Fibroblast of lung (primary cell): ENCODE measurements at regions not wholly inside any gene's neighbourhood (a gene's known extent, or its start where the extent isn't known, plus 50 kb on each side); places are given as distances from the start of the nearest gene placed in this dataset.
A peak's percentile ranks its signal among the peaks of the same experiment; 100 is the strongest.

Experiments
- DNase-seq, 2 donors: peaks; one replicate each; pipeline versions ENCODE4 v3.0.0 to v3.0.0-alpha.2; 2010; ENCODE audit warnings: low read depth in 2 of 2
- H2AFZ ChIP-seq: 2 replicates; pipeline ENCODE4 v1.5.1; 2012; ENCODE audit warnings: low read length, control low read depth, inconsistent platforms
- H3K27ac ChIP-seq: 2 replicates; pipeline ENCODE4 v1.5.1; 2011; ENCODE audit warnings: low read length, control low read depth; ENCODE audit not compliant: insufficient read depth
- H3K27me3 ChIP-seq: 2 replicates; pipeline ENCODE4 v1.5.1; 2011; ENCODE audit warnings: mild to moderate bottlenecking, low read length; ENCODE audit not compliant: control insufficient read depth, insufficient read depth
- H3K36me3 ChIP-seq: 2 replicates; pipeline ENCODE4 v1.5.1; 2011; ENCODE audit warnings: low read length; ENCODE audit not compliant: control insufficient read depth, insufficient read depth
- H3K4me1 ChIP-seq: 2 replicates; pipeline ENCODE4 v1.5.1; 2011; ENCODE audit warnings: low read length; ENCODE audit not compliant: control insufficient read depth, insufficient read depth; ENCODE audit errors: extremely low read depth
- H3K4me2 ChIP-seq: 2 replicates; pipeline ENCODE4 v1.5.1; 2011; ENCODE audit warnings: low read length, control low read depth; ENCODE audit not compliant: insufficient read depth; ENCODE audit errors: extremely low read depth
- H3K4me3 ChIP-seq, 4 experiments: fragments of 200-600 bp in 1 of 4; sonication (generic) in 1 of 4; replicated peaks in 1 of 4; 2 replicates each; pipeline ENCODE4 v1.5.1; 2011 to 2016; ENCODE audit warnings: low read length in 4 of 4, low read depth in 3 of 4, mild to moderate bottlenecking in 3 of 4, control low read depth in 2 of 4, inconsistent platforms in 1 of 4, mixed read lengths in 1 of 4; ENCODE audit not compliant: insufficient read depth in 1 of 4; ENCODE audit errors: control extremely low read depth in 1 of 4
- H3K79me2 ChIP-seq: 2 replicates; pipeline ENCODE4 v1.5.1; 2012; ENCODE audit warnings: mild to moderate bottlenecking, low read length, inconsistent platforms; ENCODE audit not compliant: control insufficient read depth, insufficient read depth
- H3K9ac ChIP-seq: 2 replicates; pipeline ENCODE4 v1.5.1; 2011; ENCODE audit warnings: mild to moderate bottlenecking, low read length, control low read depth; ENCODE audit not compliant: insufficient read depth
- H3K9me3 ChIP-seq: 2 replicates; pipeline ENCODE4 v1.5.1; 2012; ENCODE audit warnings: low read depth, low read length; ENCODE audit not compliant: control insufficient read depth, insufficient read depth
- H4K20me1 ChIP-seq: 2 replicates; pipeline ENCODE4 v1.5.1; 2011; ENCODE audit warnings: low read length; ENCODE audit not compliant: control insufficient read depth, insufficient read depth; ENCODE audit errors: extremely low read depth
- CTCF ChIP-seq, 2 donors: IDR thresholded peaks in 1 of 2; conservative IDR thresholded peaks in 1 of 2; 1 replicate in 1 of 2; 2 replicates in 1 of 2; pipeline ENCODE4 v1.5.1; 2011 to 2012; ENCODE audit warnings: low read length in 2 of 2, control low read depth in 1 of 2, inconsistent platforms in 1 of 2, low read depth in 1 of 2, mild to moderate bottlenecking in 1 of 2
- EZH2 ChIP-seq: IDR thresholded peaks from 2 replicates; pipeline ENCODE4 v1.5.1; 2012; ENCODE audit warnings: low read length, control low read depth, mild to moderate bottlenecking; ENCODE audit errors: missing control alignments

GRCh38 chr7:33762151-33762910, 143.0 kb upstream of the BMPER start:
- Histone ChIP-seq H3K4me3 (no peak overlapping the region), H4K20me1 (no peaks in the 10 kb centered on the region), H3K4me2 (no peak overlapping the region), H3K79me2 (no peaks in the 10 kb centered on the region), H2AFZ (no peak overlapping the region), H3K4me1 (peaks cover 2% of the 10 kb centered on the region), H3K27me3 (no peaks in the 10 kb centered on the region), H3K9me3 (no peaks in the 10 kb centered on the region), H3K9ac (no peak overlapping the region), H3K36me3 (no peaks in the 10 kb centered on the region), H3K27ac (no peak overlapping the region)
- no peak for DNase-seq
- TF ChIP-seq CTCF (conservative IDR thresholded peaks at IDR 0.05 in 1 of 2, IDR thresholded peaks at IDR 0.05 in 1 of 2; ENCODE audit: low read depth in 1 of 2, low read length in 2 of 2) (peak in 1 of 2 donors; percentile 16), EZH2 (no peak)

- Histone ChIP-seq H3K36me3 (no peaks in the 10 kb centered on the region), H4K20me1 (no peaks in the 10 kb centered on the region), H3K9me3 (no peaks in the 10 kb centered on the region), H3K4me2 (no peak overlapping the region), H2AFZ (no peak overlapping the region), H3K4me3 (no peak overlapping the region), H3K79me2 (no peaks in the 10 kb centered on the region), H3K9ac (no peak overlapping the region), H3K4me1 (no peaks in the 10 kb centered on the region), H3K27me3 (no peaks in the 10 kb centered on the region), H3K27ac (no peak overlapping the region)
- DNase-seq: peak; percentile 22 to 35
- TF ChIP-seq EZH2 (no peak), CTCF (conservative IDR thresholded peaks at IDR 0.05 in 1 of 2, IDR thresholded peaks at IDR 0.05 in 1 of 2; ENCODE audit: low read depth in 1 of 2, low read length in 2 of 2) (no peak)
Measured at GRCh38 chr7:33762911-33763306, 142.4 kb upstream of the BMPER start.

GRCh38 chr7:33764752-33765451, 140.4 kb upstream of the BMPER start:
- no peak overlapping the region for H3K27ac ChIP-seq
- no peak overlapping the region for H3K4me2 ChIP-seq
- no peaks in the 10 kb centered on the region for H3K36me3 ChIP-seq

More at GRCh38 chr7:33764752-33765451, 140.4 kb upstream of the BMPER start:
- no peaks in the 10 kb centered on the region for H4K20me1 ChIP-seq
- H2AFZ ChIP-seq: no peak overlapping the region
- H3K4me3 ChIP-seq: no peak overlapping the region
- peak; percentile 77 to 96 for DNase-seq
- H3K4me1 ChIP-seq: no peaks in the 10 kb centered on the region
- H3K27me3 ChIP-seq: no peaks in the 10 kb centered on the region
- H3K9me3 ChIP-seq: no peaks in the 10 kb centered on the region
- H3K9ac ChIP-seq: no peak overlapping the region
- H3K79me2 ChIP-seq: no peaks in the 10 kb centered on the region
- no peak for TF ChIP-seq CTCF (conservative IDR thresholded peaks at IDR 0.05 in 1 of 2, IDR thresholded peaks at IDR 0.05 in 1 of 2; ENCODE audit: low read depth in 1 of 2, low read length in 2 of 2)
- TF ChIP-seq EZH2: no peak
